ENCODE measurements at regions not wholly inside any gene's neighbourhood (a gene's known extent, or its start where the extent isn't known, plus 50 kb on each side); places are given as distances from the start of the nearest gene placed in this dataset.
"Not testable (repeated sequence)": the region's sequence is repeated elsewhere in the genome, so short reads cannot be mapped to it uniquely, and the experiment has no call there.

DNA sequence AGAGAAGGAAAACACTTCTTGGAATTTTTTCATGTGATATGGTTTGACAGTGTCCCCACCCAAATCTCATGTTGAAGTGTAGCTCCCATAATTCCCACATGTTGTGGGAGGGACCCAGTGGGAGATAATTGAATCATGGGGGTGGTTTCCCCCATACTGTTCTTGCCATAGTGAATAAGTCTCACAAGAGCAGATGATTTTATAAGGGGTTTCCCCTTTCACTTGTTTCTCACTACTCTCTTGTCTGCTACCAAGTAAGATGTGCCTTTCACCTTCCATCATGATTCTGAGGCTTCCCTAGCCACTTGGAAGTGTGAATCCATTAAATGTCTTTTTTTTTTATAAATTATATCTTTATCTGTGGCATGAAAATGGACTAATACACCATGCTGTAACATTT, 250.7 kb downstream of the LPIN1 start:
- DNase-seq: no peak

DNA sequence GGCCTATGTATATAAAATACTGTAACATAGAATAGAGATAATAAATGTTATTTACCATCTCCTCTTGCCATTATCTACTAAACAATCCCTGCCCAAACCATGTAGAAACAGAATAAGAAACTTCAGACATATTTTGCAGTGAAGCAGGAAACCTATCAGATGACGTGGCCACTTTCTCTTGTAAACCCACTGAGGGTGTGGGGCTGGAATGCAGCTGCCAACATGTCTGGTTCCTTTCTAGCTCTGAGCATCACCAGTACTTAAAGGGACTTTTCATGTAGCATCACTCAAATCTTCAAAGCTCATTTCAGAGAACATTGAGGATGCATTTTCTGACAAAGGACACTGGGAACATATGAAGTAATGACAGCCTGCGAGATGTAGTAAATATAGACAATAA, 251.8 kb downstream of the LPIN1 start:
- no peak for DNase-seq

DNA sequence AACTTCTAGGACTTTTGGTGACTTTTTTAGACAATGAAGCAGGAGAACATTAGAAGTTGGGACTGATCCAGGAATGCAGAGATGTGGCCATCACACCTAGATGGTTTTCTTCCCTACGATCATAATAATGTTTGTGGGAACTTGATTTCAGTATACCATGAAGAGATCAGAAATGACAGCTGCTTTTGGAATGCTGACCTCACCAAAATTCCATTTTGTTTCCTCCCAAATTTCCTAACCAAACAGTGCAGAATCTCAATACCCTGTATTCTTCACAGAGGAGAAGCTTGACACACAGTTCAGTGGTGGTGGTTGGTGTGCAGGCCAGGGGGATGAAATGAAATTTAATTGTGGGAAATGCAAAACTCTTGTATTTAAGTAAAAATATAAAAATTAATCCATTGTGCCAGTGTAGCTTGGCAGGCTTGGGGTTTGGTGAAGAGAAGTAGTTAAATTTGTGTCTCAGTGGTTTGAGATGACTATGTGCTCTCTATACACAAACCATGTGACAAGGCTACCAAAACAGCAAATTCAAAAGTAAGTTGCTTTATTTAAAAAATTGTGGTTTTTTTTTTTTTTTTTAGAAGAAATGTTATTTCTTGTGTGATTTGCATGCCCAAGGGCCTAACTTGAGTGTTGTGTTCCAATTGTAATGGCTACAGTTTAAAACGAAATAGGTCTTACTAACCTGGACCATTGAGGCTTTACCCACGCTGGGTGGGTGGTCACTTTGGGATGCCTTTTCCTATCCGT, 252.4 kb downstream of the LPIN1 start:
- DNase-seq: no peak

DNA sequence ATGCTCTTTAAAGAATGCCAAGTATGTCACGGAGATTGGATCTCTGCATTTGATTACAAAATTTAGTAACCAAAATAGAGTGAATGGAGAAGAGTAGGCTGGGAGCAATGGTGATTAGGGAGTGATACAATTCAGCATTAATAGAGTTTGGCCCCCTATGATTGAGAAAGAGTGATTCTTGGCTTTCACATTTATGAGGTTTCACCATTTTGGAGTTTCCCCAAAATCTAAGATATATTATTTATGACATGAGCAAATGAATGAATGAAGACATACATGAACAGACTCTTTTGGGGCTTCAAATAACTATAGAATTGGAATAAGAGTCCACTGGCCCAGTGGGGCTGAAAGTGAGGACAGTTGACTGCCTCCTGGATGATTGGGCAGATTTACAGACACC, 255.2 kb downstream of the LPIN1 start:
- no peak for DNase-seq

DNA sequence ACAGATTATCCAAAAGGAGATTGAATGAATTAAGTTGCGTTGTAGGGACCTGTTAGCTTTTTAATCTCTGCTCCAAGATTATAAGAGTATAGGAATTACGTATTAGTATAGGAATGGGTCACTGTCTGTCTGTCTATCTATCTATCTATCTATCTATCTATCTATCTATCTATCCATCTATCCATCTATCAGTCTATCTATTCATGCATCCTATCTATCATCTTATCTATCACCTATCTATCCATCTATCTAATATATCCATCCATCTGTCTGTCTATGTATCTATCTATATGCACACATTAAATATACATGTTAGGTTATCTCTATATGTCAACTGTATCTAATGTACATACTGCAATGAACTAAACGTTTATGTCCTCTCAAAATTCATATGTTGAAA, 255.8 kb downstream of the LPIN1 start:
- DNase-seq: no peak

DNA sequence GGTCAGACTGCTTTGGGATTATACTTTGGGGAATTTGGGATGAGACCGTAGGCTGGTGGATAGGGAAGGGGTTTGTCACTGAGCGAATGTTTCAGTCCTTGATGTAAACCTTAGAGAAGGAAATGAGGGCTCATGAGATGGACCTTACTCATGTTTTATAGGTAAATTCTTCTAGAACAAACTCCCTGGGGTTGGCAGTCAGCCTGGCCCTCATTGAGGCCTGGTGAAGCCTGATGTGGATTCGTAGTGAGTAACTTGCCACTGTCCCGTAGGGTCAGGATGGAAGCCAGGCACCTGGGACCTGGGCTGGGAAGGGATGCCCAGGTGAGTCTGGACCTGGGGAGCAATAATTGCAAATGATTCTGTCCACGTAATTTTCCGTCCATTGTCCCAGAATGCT, 258.3 kb downstream of the LPIN1 start:
- no peak for DNase-seq

DNA sequence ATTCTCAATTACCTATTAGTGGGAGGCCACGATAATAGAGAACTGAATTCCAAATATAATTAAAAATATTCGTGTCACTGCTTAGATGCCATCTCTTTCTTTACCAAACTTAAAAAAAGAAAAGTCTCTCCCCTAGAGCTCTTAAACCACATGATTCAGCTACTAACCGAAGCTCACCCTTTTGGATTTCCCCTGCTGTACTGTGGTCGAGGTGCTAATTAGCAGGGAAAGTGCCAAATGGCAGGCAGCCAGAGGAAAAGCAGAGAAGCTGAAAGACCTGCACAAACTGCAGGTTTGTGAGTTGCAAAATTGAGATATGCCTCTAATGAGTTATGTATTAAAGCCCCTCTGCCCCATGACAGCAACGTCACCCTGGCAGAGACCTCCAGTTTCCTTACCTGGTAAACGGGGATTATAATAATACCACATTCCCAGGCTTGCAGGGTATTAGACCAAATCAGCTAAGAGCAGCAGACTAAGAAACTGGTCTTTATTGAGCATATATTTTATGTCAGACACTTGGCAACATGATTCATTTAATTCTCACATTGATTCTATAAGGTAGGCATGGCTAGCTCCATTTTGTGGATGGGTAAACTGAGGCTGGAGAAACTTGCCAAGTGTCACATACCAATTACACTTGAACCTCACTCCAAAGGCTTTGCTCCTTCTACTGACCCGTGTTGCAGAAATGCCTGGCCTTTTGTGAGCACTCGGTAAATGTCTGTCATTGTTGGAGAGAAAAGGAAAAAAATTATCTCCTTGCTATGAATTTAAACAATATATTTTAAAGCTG, 259.7 kb downstream of the LPIN1 start:
- DNase-seq: no peak

DNA sequence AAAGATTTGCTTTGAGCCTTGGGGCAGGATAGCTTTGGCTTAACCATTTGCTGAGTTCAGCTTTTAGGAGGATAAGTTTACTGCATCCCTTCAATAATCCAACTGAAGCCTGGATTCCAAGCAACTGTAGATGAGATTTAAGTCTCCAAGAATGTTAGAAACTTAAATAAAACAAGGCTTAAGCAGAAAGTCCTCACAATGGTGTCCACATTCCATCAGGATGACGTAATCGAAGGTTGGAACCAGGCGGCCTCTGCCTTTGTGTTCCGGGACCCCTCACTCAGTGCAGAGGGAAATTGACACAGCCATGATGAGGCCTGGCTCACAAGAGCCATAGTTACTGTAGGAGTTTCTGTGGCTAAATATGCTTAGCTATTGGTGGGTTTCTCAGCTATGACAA, 260.4 kb downstream of the LPIN1 start:
- DNase-seq: no peak

DNA sequence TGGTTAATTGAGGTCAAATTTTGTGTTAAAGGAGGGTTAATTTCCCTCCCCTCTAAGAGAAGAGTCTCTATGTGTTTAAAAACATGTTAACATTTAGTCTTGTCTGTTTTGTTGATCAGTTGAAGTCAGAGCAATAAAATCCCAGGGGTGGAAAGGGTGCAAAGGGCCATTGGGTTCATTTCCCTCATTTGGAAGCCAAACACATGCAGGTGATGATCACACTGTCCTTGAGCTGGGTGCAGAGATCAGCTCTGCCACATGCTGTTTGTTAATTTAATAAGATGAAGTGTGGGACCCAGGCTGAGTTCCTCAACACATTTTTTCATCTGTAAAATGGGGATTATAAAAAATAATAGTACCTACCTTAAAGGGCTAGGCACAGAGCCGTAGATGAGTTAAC, 260.9 kb downstream of the LPIN1 start:
- no peak for DNase-seq

DNA sequence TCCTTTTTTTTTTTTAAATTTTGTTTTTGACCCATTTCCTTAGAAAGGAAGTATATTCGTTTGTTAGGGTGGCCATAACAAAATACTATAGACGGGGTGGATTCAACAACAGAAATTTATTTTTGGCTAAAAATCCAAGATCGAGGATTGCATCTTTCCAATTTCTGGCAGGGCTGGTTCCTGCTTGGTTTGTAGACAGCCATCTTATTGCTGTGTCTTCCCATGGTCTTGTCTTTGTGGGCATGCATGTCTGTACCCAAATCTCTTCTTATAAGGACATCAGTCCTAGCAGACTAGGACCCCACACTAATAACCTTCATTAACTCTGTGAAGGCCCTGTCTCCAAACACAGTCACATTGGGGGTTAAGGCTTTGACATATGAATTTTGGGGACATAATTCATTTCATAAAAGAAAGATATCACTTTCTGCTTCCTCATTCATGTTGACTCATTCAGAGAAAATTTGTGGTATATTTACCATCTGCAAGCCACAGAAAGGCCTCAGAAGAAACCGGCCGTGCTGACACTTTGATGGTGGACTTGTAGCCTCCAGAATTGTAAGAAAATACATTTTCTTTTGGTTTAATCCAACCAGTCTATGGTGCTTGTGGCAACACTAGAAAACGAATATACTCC, 262.1 kb downstream of the LPIN1 start:
- no peak for DNase-seq

DNA sequence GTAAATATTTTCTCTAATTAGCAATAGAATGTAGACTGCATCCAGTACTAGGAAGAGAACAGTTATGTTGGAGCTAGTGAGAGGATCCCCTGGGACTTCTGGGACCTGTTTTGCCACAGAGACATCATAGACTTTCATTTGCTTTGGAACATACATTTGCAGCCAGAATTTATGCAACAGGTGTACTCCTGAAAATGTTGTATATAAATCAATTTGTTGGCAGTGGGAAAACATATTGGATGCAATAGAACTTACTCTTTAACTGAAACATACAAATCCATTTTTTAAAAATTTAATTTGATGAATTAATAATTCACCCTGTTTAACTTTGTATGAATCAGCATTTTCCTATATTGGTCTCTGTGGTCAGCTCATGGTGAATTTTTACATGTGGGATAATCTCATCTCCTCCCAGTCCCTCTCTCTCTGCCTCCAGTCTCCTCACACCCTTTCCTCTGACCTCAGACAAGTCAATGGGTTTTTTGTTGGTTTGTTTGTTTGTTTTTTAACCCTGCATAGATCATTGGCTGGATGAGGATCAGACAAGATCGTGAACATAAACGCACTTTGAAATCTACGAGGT, 263.0 kb downstream of the LPIN1 start:
- peak in 1 of 2 experiments; percentile 4 for DNase-seq

DNA sequence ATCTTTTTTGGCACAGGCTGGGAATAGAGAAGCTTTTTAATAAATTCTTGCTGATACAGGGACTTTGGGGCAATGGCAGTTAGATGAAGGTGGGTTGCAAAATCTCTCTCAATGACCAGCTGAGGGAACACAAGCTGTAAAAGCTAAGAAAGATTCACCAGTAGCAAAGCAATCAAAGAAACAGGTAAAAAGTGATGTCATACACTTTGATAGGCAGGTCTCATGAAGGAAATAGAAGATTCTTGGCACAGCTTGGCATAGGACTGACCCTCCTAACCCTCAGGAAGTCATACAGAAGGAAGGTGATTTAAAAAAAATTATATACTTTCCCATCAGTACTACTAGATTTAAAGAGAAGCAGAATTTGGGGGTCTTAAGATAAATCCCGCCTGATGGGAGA, 263.6 kb downstream of the LPIN1 start:
- no peak for DNase-seq

DNA sequence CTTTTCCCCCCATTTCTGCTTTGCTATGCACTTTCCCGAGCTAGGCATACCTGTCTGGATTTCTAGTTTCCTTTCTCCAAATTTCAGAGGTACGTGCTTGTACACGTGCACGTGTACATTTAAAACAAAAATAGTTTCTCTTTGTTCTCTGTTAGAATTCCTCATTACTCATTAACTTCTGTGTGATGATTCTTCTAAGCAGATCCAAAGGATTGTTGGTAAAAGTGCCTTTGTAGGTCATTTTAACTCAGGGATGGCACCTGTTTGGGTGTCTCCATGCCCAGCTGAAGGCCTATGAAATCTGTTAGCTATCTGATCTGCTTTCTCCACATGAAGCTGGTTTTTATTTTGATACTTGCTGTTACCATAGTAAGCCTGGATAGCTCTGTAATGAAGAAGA, 264.3 kb downstream of the LPIN1 start:
- no peak for DNase-seq

DNA sequence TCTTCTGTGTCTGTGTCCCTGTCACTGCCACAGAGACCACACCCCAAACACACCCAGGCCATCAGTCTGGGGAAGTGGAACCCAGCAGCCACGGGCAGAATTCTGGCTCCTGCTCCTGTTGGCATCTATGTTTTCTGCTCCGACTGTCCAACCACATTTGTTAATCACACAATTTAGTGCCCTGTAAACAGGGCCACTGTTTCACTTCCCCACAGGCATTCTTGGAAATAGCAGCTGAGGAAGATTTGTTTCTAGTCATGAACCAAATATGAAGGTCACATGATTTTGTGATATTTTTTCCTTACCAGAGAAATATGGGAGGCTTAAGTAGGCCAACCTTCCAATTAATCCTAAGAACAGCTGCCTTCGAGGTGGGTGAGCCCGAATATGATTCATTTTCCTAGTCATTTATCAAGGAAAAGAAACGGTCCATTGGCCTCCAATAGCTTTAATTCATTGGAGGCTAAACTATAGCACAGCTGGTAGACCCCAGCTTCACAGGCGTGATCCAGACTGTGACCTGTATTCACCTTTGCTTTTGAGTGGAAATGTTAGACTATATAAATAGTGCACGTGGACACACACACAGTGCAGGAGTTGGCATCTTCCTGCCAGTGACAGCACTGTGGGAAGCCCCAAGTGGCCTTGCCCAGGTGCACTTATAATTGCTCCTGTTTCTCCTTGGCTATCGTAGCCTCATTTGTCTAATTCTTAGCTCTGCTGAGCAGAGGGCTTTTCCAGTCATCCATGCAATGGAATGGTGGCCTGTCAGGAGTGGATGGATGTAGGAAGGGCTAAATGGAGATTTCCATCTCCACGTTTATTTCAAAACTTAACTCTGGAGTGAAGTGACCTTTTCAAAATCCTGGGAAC, 267.9 kb downstream of the LPIN1 start:
- no peak for DNase-seq

DNA sequence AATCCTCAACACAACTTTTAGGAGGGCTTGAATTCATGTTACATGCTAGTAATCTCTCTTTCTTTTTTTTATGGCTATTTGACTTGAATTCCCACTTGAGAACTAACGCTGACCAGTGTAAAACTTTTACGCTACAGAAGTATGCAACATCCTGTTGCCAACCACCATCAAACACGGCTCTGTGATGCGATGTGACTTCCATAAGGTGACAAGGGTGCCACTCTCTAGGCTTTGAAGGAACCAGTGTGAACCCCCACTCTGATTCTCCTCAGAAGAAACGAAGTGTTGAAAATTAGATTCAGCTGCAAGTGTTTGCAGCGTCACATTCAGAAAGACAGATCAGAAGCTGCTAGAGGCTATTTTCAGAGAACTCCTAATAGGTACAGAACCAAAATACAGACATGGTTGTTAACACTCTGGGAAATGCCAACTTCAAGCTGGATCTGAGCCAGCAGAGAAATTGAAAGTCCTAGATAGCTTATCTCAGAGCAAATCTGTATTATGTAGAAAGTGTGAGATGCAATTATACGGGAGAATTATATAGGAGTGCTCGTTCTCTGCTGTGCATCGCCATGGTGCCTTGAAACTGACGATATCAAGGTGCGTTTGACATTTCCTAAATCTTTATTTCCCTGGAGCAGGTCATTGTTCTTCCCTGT, 271.2 kb downstream of the LPIN1 start:
- DNase-seq: no peak

DNA sequence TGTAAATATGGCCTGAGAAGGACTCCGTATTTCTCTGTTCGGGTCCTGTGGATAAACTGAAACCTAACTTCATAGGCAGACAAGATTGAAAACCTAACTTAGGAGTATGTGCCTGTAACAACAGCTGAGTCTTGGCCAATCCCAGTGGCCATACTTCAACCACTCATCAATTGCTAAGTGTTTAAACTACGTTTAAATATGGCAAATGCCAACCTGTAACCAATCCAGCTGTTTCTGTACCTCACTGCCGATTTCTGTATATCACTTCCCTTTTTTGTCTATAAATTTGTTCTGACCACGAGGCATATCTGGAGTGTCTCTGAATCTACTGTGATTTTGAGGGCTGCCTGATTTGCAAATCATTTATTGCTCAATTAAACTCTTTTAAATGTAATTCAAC, 272.3 kb downstream of the LPIN1 start:
- not testable (repeated sequence) for DNase-seq

DNA sequence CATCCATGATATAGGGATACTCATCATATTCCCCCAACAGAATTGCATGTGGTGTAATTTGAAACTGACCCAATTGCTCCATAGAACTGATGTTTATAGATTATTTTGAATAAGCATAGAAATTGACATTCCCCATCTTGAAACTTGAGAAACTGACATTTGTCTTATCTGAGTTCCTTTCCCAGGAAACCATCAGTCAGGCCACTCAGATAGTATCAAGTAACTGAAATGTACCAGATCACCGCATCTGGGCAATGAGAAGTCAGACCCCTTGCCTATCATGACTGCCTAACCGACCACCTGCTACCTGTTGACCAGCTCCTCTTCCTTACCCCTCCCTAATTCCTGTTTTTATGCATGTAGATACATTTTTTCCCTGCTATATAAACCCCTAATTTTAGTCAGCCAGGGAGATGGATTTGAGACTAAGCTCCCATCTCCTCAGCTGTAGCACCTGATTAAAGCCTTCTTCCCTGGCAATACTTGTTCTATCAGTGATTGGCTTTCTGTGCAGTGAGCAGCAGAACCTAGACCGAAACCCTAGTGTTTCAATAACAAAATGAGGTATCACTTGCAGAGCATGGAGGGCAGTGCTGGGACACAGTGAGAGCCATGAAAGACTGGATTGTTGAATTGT, 274.5 kb downstream of the LPIN1 start:
- no peak for DNase-seq

DNA sequence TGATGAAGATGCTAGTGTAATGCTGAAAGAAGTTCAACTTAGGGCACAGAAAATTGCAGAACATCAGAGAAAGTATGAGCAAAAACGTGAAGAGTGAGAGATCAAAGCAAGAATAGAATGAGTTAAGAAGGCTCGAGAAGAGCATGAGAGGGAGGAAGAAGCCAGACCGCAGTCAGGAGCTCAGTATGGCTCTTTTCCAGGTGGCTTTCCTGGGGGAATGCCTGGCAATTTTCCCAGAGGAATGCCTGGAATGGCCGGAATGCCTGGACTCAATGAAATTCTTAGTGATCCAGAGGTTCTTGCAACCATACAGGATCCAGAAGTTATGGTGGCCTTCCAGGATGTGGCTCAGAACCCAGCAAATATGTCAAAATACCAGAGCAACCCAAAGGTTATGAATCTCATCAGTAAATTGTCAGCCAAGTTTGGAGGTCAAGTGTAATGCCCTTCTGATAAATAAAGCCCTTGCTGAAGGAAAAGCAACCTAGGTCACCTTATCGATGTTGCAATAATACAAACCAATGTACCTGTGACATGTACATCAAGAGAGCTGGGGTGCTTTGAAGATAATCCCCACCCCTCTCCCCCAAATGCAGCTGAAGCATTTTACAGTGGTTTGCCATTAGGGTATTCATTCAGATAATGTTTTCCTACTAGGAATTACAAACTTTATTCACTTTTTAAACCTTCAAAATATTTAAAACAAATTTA, 277.9 kb downstream of the LPIN1 start:
- DNase-seq: not testable (repeated sequence)

DNA sequence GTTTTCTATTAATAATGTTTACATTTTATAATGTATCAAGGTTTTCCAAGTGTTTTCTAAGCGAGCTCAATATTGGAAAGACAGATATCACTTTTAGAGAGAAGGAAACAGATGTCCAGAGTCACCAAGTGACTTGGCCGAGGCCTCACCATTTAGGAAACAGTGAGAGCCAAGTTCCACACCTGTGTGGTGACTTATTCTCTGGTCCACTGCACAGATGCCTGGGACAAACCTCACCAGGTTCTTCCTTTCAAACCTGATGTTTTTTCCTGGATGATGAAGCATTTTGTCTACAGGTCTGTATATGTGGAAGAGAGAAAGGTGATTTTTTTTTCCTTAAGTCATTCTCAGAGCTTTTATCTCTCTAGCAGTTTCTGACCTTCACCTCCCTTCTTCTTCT, 280.7 kb downstream of the LPIN1 start:
- no peak for DNase-seq

DNA sequence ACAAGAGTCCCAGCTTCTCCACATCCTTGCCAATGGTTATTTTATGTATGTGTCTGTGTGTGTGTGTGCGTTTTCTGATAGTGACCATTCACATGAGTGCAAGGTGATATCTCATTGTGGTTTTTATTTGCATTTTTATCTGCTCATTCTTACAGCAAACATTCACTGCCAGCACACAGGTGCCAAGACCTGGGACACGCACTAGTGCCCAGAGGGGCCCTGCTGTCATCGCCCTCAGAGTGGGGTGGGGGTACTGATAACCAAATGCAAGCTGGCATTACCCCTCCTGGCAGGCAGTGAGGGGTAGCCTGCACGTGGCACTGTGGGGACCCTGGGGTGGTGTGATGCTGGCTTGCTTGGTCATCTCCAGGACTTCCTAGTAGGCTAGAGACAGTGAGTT, 285.4 kb downstream of the LPIN1 start:
- peak; percentile 90 to 93 for DNase-seq

DNA sequence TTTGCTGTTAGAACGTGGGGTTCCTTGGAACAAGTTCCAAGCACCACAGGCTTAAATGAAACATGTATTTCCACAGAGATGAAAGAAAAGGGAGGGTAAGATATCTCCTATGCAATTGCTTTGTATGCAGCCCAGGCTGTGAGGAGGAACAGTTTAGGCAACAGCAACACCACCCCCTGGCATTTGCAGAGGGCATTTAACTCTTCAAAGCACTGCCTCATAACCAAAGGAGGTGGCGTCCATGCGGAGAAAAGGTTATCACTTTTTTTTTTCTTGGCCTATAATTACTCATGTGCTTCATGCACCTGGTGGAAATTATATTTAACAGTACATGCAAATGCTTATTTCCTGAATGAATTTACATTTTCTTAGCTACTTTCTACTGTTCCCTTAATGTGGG, 286.0 kb downstream of the LPIN1 start:
- DNase-seq: peak; percentile 69 to 80

All from NCI-H526 (cell line).